ENCODE measurements at regions not wholly inside any gene's neighbourhood (a gene's known extent, or its start where the extent isn't known, plus 50 kb on each side); places are given as distances from the start of the nearest gene placed in this dataset.

DNA sequence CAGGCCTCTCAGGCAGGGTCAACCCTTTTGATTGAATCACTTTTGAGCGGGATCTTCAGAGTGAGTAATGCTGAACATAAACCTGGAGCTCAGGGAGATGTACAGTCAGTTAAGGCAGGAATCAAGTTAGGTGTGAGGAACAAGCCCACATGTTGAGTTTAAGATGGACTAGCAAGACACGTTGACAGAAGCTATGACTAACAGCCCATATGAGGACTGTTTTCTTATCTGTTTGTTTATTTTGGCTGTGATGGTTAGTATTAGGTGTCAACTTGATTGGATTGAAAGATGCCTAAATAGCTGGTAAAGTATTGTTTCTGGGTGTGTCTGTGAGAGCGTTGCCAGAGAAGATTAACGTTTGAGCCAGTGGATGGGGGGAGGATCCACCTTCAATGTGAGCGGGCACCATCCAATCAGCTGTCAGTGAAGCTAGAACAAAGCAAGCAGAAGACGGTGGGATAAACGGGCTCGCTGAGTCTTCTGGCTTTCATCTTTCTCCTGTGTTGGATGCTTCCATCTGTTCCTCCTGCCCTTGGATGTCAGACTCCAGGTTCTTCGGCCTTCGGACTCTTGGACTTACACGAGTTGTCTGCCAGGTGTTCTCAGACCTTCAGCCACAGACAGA is 232.3 kb upstream of the STAC start:
- Histone ChIP-seq H3K36me3 (no peaks in the 10 kb centered on the region), H3K4me3 (ENCODE audit: low read depth, low read length) (no peak overlapping the region), H3K27ac (no peak overlapping the region), H3K27me3 (ENCODE audit: insufficient read depth, low read depth, severe bottlenecking) (no peaks in the 10 kb centered on the region), H3K9me3 (ENCODE audit: severe bottlenecking) (no peaks in the 10 kb centered on the region)
- TF ChIP-seq, protein P1, sequence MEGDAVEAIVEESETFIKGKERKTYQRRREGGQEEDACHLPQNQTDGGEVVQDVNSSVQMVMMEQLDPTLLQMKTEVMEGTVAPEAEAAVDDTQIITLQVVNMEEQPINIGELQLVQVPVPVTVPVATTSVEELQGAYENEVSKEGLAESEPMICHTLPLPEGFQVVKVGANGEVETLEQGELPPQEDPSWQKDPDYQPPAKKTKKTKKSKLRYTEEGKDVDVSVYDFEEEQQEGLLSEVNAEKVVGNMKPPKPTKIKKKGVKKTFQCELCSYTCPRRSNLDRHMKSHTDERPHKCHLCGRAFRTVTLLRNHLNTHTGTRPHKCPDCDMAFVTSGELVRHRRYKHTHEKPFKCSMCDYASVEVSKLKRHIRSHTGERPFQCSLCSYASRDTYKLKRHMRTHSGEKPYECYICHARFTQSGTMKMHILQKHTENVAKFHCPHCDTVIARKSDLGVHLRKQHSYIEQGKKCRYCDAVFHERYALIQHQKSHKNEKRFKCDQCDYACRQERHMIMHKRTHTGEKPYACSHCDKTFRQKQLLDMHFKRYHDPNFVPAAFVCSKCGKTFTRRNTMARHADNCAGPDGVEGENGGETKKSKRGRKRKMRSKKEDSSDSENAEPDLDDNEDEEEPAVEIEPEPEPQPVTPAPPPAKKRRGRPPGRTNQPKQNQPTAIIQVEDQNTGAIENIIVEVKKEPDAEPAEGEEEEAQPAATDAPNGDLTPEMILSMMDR (IDR thresholded peaks at IDR 0.05; ENCODE audit: low read depth, low read length): no peak
- DNase-seq: no peak

DNA sequence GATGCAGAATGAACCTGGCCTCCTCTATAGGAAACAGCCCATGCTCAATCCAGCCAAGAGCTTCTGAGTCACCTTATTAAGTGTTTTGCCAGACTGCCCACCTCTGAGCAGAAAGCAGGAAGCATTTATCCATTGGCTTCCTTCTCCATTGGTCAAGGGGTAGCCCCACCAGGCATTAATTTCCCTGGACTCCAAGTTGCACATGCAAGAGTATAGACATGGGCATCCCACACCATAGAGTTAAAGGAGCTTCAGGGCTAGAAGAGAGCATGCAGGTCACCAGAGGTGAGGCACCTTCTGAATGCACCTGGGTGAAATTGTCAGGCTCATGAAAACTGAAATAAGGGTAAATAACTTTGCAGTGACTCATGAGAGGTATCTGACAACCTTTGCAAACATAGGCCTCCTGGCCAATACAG is 230.8 kb upstream of the STAC start:
- DNase-seq: no peak
- Histone ChIP-seq H3K36me3 (no peaks in the 10 kb centered on the region), H3K9me3 (ENCODE audit: severe bottlenecking) (no peaks in the 10 kb centered on the region), H3K4me3 (ENCODE audit: low read depth, low read length) (no peak overlapping the region), H3K27me3 (ENCODE audit: insufficient read depth, low read depth, severe bottlenecking) (no peaks in the 10 kb centered on the region), H3K27ac (no peak overlapping the region)
- TF ChIP-seq, protein P1 (IDR thresholded peaks at IDR 0.05; ENCODE audit: low read depth, low read length): no peak

DNA sequence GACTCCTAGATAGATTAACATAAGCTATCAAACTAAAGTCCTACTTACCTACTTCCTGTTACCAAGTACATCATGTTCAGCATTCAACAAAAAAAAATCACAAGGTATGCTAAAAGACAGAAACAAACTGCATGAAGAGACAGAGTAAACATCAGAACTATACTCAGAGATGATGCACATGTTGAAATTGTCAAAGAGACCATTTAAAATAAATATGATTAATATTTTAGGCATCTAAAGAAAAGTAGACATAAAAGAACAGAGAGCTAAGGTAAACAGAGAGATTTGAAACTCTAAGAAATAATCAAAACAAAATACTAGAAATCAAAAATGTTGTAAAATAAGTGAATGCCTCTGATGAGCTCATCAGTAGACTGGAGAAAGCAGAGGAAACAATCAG is 224.8 kb upstream of the STAC start:
- TF ChIP-seq, protein P1 (IDR thresholded peaks at IDR 0.05; ENCODE audit: low read depth, low read length): no peak
- Histone ChIP-seq H3K4me3 (ENCODE audit: low read depth, low read length) (no peak overlapping the region), H3K36me3 (no peaks in the 10 kb centered on the region), H3K27me3 (ENCODE audit: insufficient read depth, low read depth, severe bottlenecking) (no peaks in the 10 kb centered on the region), H3K9me3 (ENCODE audit: severe bottlenecking) (no peaks in the 10 kb centered on the region), H3K27ac (no peak overlapping the region)
- no peak for DNase-seq

DNA sequence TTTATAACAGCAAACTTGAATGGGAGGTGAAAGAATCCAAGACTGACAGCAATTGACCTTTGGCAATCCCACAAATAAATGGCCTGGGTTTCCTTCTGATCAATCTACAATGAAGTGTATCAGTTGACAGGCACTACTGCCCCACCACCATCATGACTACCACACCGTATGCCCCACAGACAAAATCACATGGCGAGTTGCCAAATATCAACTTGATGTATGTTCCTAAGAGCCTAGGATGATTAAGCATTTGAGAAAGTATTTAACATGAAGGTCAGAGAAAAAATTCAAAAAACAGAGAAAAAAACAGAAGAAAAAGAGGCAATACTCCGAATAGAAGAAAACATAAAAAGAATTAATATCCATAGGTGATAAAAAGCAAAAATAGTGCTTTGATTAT is 215.9 kb upstream of the STAC start:
- no peaks in the 10 kb centered on the region for H3K9me3 ChIP-seq (ENCODE audit: severe bottlenecking)
- no peaks in the 10 kb centered on the region for H3K36me3 ChIP-seq
- no peaks in the 10 kb centered on the region for H3K27me3 ChIP-seq (ENCODE audit: insufficient read depth, low read depth, severe bottlenecking)
- H3K4me3 ChIP-seq (ENCODE audit: low read depth, low read length): no peak overlapping the region
- H3K27ac ChIP-seq: no peak overlapping the region
- TF ChIP-seq, protein P1 (IDR thresholded peaks at IDR 0.05; ENCODE audit: low read depth, low read length): no peak
- no peak for DNase-seq

DNA sequence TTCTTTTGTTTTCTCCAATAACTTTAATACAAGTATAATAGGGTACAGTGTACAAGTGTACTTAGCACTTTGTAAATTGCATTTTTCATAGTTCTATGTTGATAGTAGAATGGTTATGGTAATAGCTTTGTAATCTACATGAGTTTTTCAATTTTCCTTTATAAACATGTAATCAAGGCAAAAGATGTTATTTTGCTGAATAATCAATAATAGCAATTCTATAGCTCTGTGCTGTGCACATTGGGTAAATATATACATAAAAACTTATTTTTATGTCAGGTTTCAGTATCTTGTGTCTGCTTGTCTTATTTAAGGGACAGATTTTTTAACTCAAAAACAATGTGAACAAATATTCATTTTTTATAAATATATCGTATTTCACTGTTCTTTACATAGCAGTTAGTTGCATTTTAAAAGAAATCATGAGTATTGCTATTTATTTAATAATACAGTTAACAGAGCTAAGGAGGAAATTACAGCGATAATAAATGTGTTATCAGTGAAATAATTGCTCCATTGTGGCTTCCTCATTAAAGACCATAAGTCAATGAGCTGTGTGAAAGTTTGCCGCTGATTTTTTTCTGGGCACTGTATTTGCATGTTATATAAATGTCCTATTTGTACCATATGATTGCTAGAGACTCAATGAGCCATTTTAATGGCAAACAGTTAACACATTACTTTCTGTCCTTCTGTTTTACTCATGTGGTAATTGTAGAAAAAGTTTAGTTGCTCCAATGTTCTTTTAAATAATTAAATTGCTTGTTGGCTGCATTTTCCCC is 214.6 kb upstream of the STAC start:
- Histone ChIP-seq H3K9me3 (ENCODE audit: severe bottlenecking) (no peaks in the 10 kb centered on the region), H3K27ac (no peak overlapping the region), H3K36me3 (no peaks in the 10 kb centered on the region), H3K27me3 (ENCODE audit: insufficient read depth, low read depth, severe bottlenecking) (no peaks in the 10 kb centered on the region), H3K4me3 (ENCODE audit: low read depth, low read length) (no peak overlapping the region)
- no peak for DNase-seq
- TF ChIP-seq, protein P1 (IDR thresholded peaks at IDR 0.05; ENCODE audit: low read depth, low read length): no peak

Measured in WERI-Rb-1 (cell line).